ENCODE measurements at regions not wholly inside any gene's neighbourhood (a gene's known extent, or its start where the extent isn't known, plus 50 kb on each side); places are given as distances from the start of the nearest gene placed in this dataset.

GRCh38 chr10:90464329-90464728 is 393.5 kb downstream of the HTR7 start:
- Histone ChIP-seq H3K27ac (ENCODE audit: low read depth in 2 of 2, low read length in 2 of 2) (no peak overlapping the region), H3K9me3 (ENCODE audit: control insufficient read depth in 2 of 3, insufficient read depth in 1 of 3, low read length in 3 of 3) (no peaks in the 10 kb centered on the region), H3K4me3 (ENCODE audit: low read length in 3 of 3) (no peak overlapping the region), H3K9ac (ENCODE audit: low read length in 3 of 3) (no peak overlapping the region), H3K27me3 (ENCODE audit: control insufficient read depth, insufficient read depth, low read length) (no peaks in the 10 kb centered on the region), H3K4me1 (ENCODE audit: control insufficient read depth in 2 of 3, insufficient read depth in 2 of 3, low read depth in 1 of 3, low read length in 3 of 3) (no peaks in the 10 kb centered on the region), H3K36me3 (ENCODE audit: control insufficient read depth in 2 of 3, insufficient read depth in 3 of 3, low read length in 3 of 3) (no peaks in the 10 kb centered on the region)
- DNase-seq (no peak), FAIRE-seq (no peak)
- TF ChIP-seq CTCF (IDR thresholded peaks at IDR 0.05; ENCODE audit: borderline replicate concordance, extremely low read depth, insufficient read depth), result no peak
- intact Hi-C loops (cut with DNase I), result no loop called here

DNA sequence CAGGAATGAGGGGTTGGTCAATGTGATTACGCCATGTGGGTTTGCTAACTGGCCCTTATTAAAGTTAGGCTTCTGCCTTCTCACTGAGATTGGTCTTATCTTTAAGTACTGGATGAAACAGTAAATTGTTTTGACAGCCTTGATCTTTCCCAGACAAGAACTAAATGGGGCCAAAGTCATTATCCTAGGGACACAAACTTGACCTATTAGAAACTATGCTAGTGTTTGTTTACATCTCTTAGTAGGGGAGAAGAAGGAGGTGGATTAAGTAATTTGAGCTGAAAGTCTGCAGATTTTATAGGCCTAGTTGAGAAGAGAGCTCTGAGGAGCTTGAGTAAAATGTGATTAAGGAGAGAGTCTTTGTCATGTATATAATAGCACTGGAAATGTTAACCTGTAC is 386.9 kb downstream of the HTR7 start:
- Histone ChIP-seq H3K36me3 (ENCODE audit: control insufficient read depth in 2 of 3, insufficient read depth in 3 of 3, low read length in 3 of 3) (no peaks in the 10 kb centered on the region), H3K9me3 (ENCODE audit: control insufficient read depth in 2 of 3, insufficient read depth in 1 of 3, low read length in 3 of 3) (peaks cover 0 to 4% (median 0%) of the 10 kb centered on the region in 3 donors), H3K27me3 (ENCODE audit: control insufficient read depth, insufficient read depth, low read length) (no peaks in the 10 kb centered on the region), H3K4me3 (ENCODE audit: low read length in 3 of 3) (no peak overlapping the region), H3K4me1 (ENCODE audit: control insufficient read depth in 2 of 3, insufficient read depth in 2 of 3, low read depth in 1 of 3, low read length in 3 of 3) (no peaks in the 10 kb centered on the region), H3K27ac (ENCODE audit: low read depth in 2 of 2, low read length in 2 of 2) (no peak overlapping the region), H3K9ac (ENCODE audit: low read length in 3 of 3) (no peak overlapping the region)
- TF ChIP-seq CTCF (IDR thresholded peaks at IDR 0.05; ENCODE audit: borderline replicate concordance, extremely low read depth, insufficient read depth), result no peak
- DNase-seq (peak in 2 of 5 donors; percentile 40 to 42), FAIRE-seq (no peak)
- intact Hi-C loops (cut with DNase I), result no loop called here

- no peak overlapping the region for H3K9ac ChIP-seq (ENCODE audit: low read length in 3 of 3)
- no peak for FAIRE-seq
- H3K9me3 ChIP-seq (ENCODE audit: control insufficient read depth in 2 of 3, insufficient read depth in 1 of 3, low read length in 3 of 3), result no peaks in the 10 kb centered on the region
- TF ChIP-seq CTCF (IDR thresholded peaks at IDR 0.05; ENCODE audit: borderline replicate concordance, extremely low read depth, insufficient read depth), result no peak
- intact Hi-C loops (cut with DNase I), result no loop called here
- no peak overlapping the region for H3K4me3 ChIP-seq (ENCODE audit: low read length in 3 of 3)
- DNase-seq, result no peak
- no peaks in the 10 kb centered on the region for H3K27me3 ChIP-seq (ENCODE audit: control insufficient read depth, insufficient read depth, low read length)
- H3K4me1 ChIP-seq (ENCODE audit: control insufficient read depth in 2 of 3, insufficient read depth in 2 of 3, low read depth in 1 of 3, low read length in 3 of 3), result no peaks in the 10 kb centered on the region
- no peak overlapping the region for H3K27ac ChIP-seq (ENCODE audit: low read depth in 2 of 2, low read length in 2 of 2)
- no peaks in the 10 kb centered on the region for H3K36me3 ChIP-seq (ENCODE audit: control insufficient read depth in 2 of 3, insufficient read depth in 3 of 3, low read length in 3 of 3)
Observed at GRCh38 chr10:90480466-90480865, 377.4 kb downstream of the HTR7 start.

DNA sequence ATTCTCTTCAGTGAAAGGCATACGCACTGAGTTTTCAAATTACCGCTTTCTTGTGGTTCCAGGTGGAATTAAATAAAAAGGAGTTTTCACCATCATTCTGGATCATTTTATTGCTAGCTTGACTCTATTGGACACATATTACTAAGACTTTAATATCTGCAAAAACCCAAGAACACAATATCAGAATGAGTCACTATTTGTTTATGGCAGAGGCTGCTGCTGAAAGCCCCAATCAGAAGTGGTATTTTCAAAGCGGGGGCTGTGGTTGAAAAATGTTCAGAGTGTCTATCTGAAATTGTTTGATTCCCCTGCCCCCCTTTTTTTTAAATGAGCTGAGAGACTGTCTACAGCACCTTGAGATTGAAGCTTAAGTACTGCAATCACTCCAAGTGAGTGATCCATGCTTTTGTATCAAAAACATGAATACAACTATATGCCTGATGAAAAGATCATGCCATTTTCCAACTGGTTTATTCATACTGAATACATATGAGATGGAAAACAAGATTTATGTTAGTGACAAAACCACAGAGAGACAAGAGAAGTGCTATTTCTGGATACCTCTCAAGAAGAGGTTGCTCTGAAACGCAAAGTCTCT is 376.4 kb downstream of the HTR7 start:
- no peaks in the 10 kb centered on the region for H3K27me3 ChIP-seq (ENCODE audit: control insufficient read depth, insufficient read depth, low read length)
- H3K36me3 ChIP-seq (ENCODE audit: control insufficient read depth in 2 of 3, insufficient read depth in 3 of 3, low read length in 3 of 3), result no peaks in the 10 kb centered on the region
- no peak for TF ChIP-seq CTCF (IDR thresholded peaks at IDR 0.05; ENCODE audit: borderline replicate concordance, extremely low read depth, insufficient read depth)
- no peak overlapping the region for H3K27ac ChIP-seq (ENCODE audit: low read depth in 2 of 2, low read length in 2 of 2)
- H3K4me1 ChIP-seq (ENCODE audit: control insufficient read depth in 2 of 3, insufficient read depth in 2 of 3, low read depth in 1 of 3, low read length in 3 of 3), result no peaks in the 10 kb centered on the region
- FAIRE-seq (no peak), DNase-seq (no peak)
- H3K9ac ChIP-seq (ENCODE audit: low read length in 3 of 3), result no peak overlapping the region
- no peak overlapping the region for H3K4me3 ChIP-seq (ENCODE audit: low read length in 3 of 3)
- intact Hi-C loops (cut with DNase I), result no loop called here
- no peaks in the 10 kb centered on the region for H3K9me3 ChIP-seq (ENCODE audit: control insufficient read depth in 2 of 3, insufficient read depth in 1 of 3, low read length in 3 of 3)

Measured in kidney (tissue), 13 donors.